ENCODE measurements at regions not wholly inside any gene's neighbourhood (a gene's known extent, or its start where the extent isn't known, plus 50 kb on each side); places are given as distances from the start of the nearest gene placed in this dataset.

DNA sequence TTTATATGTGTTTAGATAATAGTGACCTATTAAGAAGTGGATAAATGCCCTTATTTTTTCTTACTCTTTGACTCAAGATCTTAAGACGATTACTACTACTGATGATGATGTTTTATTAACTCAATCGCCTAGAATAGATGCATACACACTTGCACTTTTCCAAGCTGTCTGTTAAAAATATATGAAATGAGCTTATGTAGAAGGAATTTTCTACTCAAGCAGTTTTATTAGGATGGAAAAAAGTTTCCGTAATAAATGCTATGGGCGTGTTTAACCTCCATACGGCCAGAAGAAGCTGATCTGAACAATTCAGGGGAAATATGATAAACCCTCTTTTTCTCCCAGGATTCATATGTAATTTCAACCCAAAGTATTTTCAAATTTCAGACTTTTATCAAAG lies 455.7 kb upstream of the MPDZ start:
- H4K20me1 ChIP-seq (replicated peaks; ENCODE audit: control insufficient read depth, extremely low read depth, insufficient read depth, low read length), result no peaks in the 10 kb centered on the region
- intact Hi-C loops (cut with micrococcal nuclease), result no loop called here
- H3K27ac ChIP-seq (ENCODE audit: insufficient read depth, low read depth, low read length), result no peak overlapping the region
- H3K9me1 ChIP-seq (replicated peaks; ENCODE audit: control insufficient read depth, extremely low read depth, insufficient read depth, low read length), result no peaks in the 10 kb centered on the region
- dilution Hi-C loops (cut with MboI; ENCODE audit: extremely low pct_ligation_motif_present, low sequenced_read_pairs), result no loop called here
- no peak overlapping the region for H3K4me2 ChIP-seq (ENCODE audit: insufficient read depth, low read length)
- no peaks in the 10 kb centered on the region for H3K4me1 ChIP-seq (ENCODE audit: control insufficient read depth, extremely low read depth, insufficient read depth, low read length)
- TF ChIP-seq, protein P1, sequence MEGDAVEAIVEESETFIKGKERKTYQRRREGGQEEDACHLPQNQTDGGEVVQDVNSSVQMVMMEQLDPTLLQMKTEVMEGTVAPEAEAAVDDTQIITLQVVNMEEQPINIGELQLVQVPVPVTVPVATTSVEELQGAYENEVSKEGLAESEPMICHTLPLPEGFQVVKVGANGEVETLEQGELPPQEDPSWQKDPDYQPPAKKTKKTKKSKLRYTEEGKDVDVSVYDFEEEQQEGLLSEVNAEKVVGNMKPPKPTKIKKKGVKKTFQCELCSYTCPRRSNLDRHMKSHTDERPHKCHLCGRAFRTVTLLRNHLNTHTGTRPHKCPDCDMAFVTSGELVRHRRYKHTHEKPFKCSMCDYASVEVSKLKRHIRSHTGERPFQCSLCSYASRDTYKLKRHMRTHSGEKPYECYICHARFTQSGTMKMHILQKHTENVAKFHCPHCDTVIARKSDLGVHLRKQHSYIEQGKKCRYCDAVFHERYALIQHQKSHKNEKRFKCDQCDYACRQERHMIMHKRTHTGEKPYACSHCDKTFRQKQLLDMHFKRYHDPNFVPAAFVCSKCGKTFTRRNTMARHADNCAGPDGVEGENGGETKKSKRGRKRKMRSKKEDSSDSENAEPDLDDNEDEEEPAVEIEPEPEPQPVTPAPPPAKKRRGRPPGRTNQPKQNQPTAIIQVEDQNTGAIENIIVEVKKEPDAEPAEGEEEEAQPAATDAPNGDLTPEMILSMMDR (IDR thresholded peaks at IDR 0.05; ENCODE audit: extremely low read depth in 1 of 2, insufficient read depth in 1 of 2, low read depth in 1 of 2, low read length in 2 of 2), result no peak
- TF ChIP-seq GATA2 (IDR thresholded peaks at IDR 0.05; ENCODE audit: insufficient read depth, insufficient read length, low read depth, low read length), result no peak
- no peak for TF ChIP-seq FOS (IDR thresholded peaks at IDR 0.05; ENCODE audit: borderline replicate concordance, insufficient read depth, low read length)
- no peak for TF ChIP-seq JUN (IDR thresholded peaks at IDR 0.05; ENCODE audit: borderline replicate concordance, insufficient read depth, insufficient read length, low read depth)
- TF ChIP-seq POLR2A (IDR thresholded peaks at IDR 0.05; ENCODE audit: low read depth, low read length), result no peak
- no peak for TF ChIP-seq POLR2AphosphoS5 (IDR thresholded peaks at IDR 0.05; ENCODE audit: insufficient read depth, low read depth, low read length)
- TF ChIP-seq EZH2 (IDR thresholded peaks at IDR 0.05; ENCODE audit: borderline replicate concordance, low read depth, low read length, severe bottlenecking), result no peak
- no peak for TF ChIP-seq MYC (IDR thresholded peaks at IDR 0.05; ENCODE audit: low read depth, low read length)
- TF ChIP-seq, protein P2, sequence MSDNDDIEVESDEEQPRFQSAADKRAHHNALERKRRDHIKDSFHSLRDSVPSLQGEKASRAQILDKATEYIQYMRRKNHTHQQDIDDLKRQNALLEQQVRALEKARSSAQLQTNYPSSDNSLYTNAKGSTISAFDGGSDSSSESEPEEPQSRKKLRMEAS (IDR thresholded peaks at IDR 0.05; ENCODE audit: insufficient read depth, insufficient read length), result no peak
- DNase-seq (ENCODE audit: low read depth, low spot score) (no peak), FAIRE-seq (no peak)
- H3K4me3 ChIP-seq (replicated peaks in 1 of 3; ENCODE audit: insufficient read depth in 1 of 3, low read depth in 1 of 3, low read length in 3 of 3), result no peak overlapping the region
- H3K9ac ChIP-seq (replicated peaks; ENCODE audit: extremely low read depth, insufficient read depth, low read length), result no peak overlapping the region
- H3K27me3 ChIP-seq (ENCODE audit: control insufficient read depth in 2 of 2, insufficient read depth in 2 of 2, low read length in 2 of 2), result no peaks in the 10 kb centered on the region
- POLR2A ChIA-PET, result no interaction called here
- H3K36me3 ChIP-seq (ENCODE audit: control insufficient read depth in 2 of 2, extremely low read depth in 1 of 2, insufficient read depth in 2 of 2, low read length in 2 of 2), result no peaks in the 10 kb centered on the region
- no peak overlapping the region for H2AFZ ChIP-seq (ENCODE audit: low read depth, low read length)
- no peaks in the 10 kb centered on the region for H3K79me2 ChIP-seq (ENCODE audit: control insufficient read depth, insufficient read depth, low read length)
- H3K9me3 ChIP-seq (replicated peaks; ENCODE audit: control insufficient read depth, insufficient read depth, low read length), result no peaks in the 10 kb centered on the region
- CTCF ChIA-PET, result no interaction called here
- BruUV-seq (replicated peaks), result no TSS peak

Data from endothelial cell of umbilical vein (primary cell).